HEK293 (cell line): ENCODE measurements at regions not wholly inside any gene's neighbourhood (a gene's known extent, or its start where the extent isn't known, plus 50 kb on each side); places are given as distances from the start of the nearest gene placed in this dataset.

ENCODE experiments used
- CTCF ChIA-PET: fragments of 350-600 bp; formaldehyde crosslinking; extraction: SDS; loops from one replicate; lab custom pipeline; 2021; ENCODE audit warnings: antibody characterized with exemption; lab: Yijun Ruan, JAX
- POLR2A ChIA-PET: fragments of 300-600 bp; formaldehyde crosslinking; extraction: SDS; loops from one replicate; lab custom pipeline; 2020; ENCODE audit warnings: antibody characterized with exemption, inconsistent platforms; lab: Yijun Ruan, JAX
- H3K27ac ChIP-seq: fragments of 200-500 bp; sonication (Bioruptor generic); 2 replicates; pipeline ENCODE4 v1.5.1; 2014; ENCODE audit warnings: low read depth, low read length, control low read depth, inconsistent platforms; ENCODE audit errors: extremely low read depth
- H3K36me3 ChIP-seq, 2 experiments: fragments of 200-500 bp in 1 of 2; sonication (Bioruptor generic) in 1 of 2; 1 replicate in 1 of 2; 2 replicates in 1 of 2; pipeline ENCODE4 v1.5.1; 2014 to 2017; ENCODE audit warnings: inconsistent platforms in 2 of 2, low read length in 2 of 2; ENCODE audit not compliant: control insufficient read depth in 2 of 2, insufficient read depth in 1 of 2
- H3K4me1 ChIP-seq: fragments of 200-500 bp; sonication (Bioruptor generic); 2 replicates; pipeline ENCODE4 v1.5.1; 2014; ENCODE audit warnings: mild to moderate bottlenecking, low read length, inconsistent platforms; ENCODE audit not compliant: control insufficient read depth, insufficient read depth
- H3K4me3 ChIP-seq: 2 replicates; pipeline ENCODE4 v1.5.1; 2011; ENCODE audit warnings: low read depth, mild to moderate bottlenecking, control low read depth, low read length, moderate library complexity
- H3K9me3 ChIP-seq: fragments of 200-500 bp; sonication (Bioruptor generic); 2 replicates; pipeline ENCODE4 v1.5.1; 2014; ENCODE audit warnings: low read depth, low read length, inconsistent platforms; ENCODE audit not compliant: control insufficient read depth, insufficient read depth
- OVOL3 ChIP-seq: fragments of 450-650 bp; formaldehyde crosslinking; IDR thresholded peaks from 2 replicates; pipeline ENCODE4 v1.5.1; 2016; ENCODE audit warnings: missing biosample characterization, missing genetic modification characterization
- SCRT2 ChIP-seq: fragments of 450-650 bp; formaldehyde crosslinking; IDR thresholded peaks from 2 replicates; pipeline ENCODE4 v1.5.1; 2016; ENCODE audit warnings: missing biosample characterization, missing genetic modification characterization
- ZNF10 ChIP-seq: fragments of 450-650 bp; formaldehyde crosslinking; IDR thresholded peaks from 2 replicates; pipeline ENCODE4 v1.5.1; 2017; ENCODE audit warnings: missing biosample characterization, missing genetic modification characterization
- ZNF114 ChIP-seq: fragments of 450-650 bp; formaldehyde crosslinking; IDR thresholded peaks from 2 replicates; pipeline ENCODE4 v1.5.0; 2017; ENCODE audit warnings: missing biosample characterization, missing genetic modification characterization
- ZNF184 ChIP-seq: fragments of 450-650 bp; IDR thresholded peaks from 2 replicates; pipeline ENCODE4 v1.5.1; 2018; ENCODE audit warnings: missing biosample characterization, mild to moderate bottlenecking, missing genetic modification characterization
- ZNF223 ChIP-seq: fragments of 450-650 bp; formaldehyde crosslinking; IDR thresholded peaks from 2 replicates; pipeline ENCODE4 v1.5.1; 2016; ENCODE audit warnings: missing biosample characterization, missing genetic modification characterization
- ZNF274 ChIP-seq, 2 experiments: fragments of 200-500 bp in 1 of 2; fragments of 450-650 bp in 1 of 2; sonication (Bioruptor generic) in 1 of 2; formaldehyde crosslinking in 1 of 2; IDR thresholded peaks; 2 replicates each; pipeline versions ENCODE4 v1.5.1 to v1.6.1; 2014 to 2016; ENCODE audit warnings: borderline replicate concordance in 1 of 2, inconsistent platforms in 1 of 2, low read length in 1 of 2, missing biosample characterization in 1 of 2, missing genetic modification characterization in 1 of 2
- ZNF335 ChIP-seq: fragments of 450-650 bp; formaldehyde crosslinking; conservative IDR thresholded peaks from 2 replicates; pipeline ENCODE4 v1.5.1; 2016; ENCODE audit warnings: missing biosample characterization, missing genetic modification characterization
- ZNF366 ChIP-seq: fragments of 450-650 bp; formaldehyde crosslinking; conservative IDR thresholded peaks from 2 replicates; pipeline ENCODE4 v1.5.1; 2016; ENCODE audit warnings: missing biosample characterization, missing genetic modification characterization
- ZNF394 ChIP-seq: fragments of 450-650 bp; formaldehyde crosslinking; IDR thresholded peaks from 2 replicates; pipeline ENCODE4 v1.5.1; 2016; ENCODE audit warnings: missing biosample characterization, missing genetic modification characterization, mild to moderate bottlenecking, moderate library complexity, borderline replicate concordance
- ZNF426 ChIP-seq: fragments of 450-650 bp; formaldehyde crosslinking; IDR thresholded peaks from 2 replicates; pipeline ENCODE4 v1.5.1; 2017; ENCODE audit warnings: missing biosample characterization, missing genetic modification characterization, mild to moderate bottlenecking, inconsistent platforms, moderate library complexity
- ZNF48 ChIP-seq: fragments of 450-650 bp; formaldehyde crosslinking; IDR thresholded peaks from 2 replicates; pipeline ENCODE4 v1.5.1; 2016; ENCODE audit warnings: missing biosample characterization, missing genetic modification characterization
- ZNF621 ChIP-seq: fragments of 450-650 bp; formaldehyde crosslinking; IDR thresholded peaks from 2 replicates; pipeline ENCODE4 v1.5.1; 2017; ENCODE audit warnings: missing biosample characterization, missing genetic modification characterization
- ZNF660 ChIP-seq: fragments of 450-650 bp; IDR thresholded peaks from 2 replicates; pipeline ENCODE4 v1.5.1; 2018; ENCODE audit warnings: missing biosample characterization, mild to moderate bottlenecking, missing genetic modification characterization
- TF ChIP-seq, protein P1 (sequence below): fragments of 450-650 bp; formaldehyde crosslinking; IDR thresholded peaks from 2 replicates; pipeline ENCODE4 v1.5.1; 2016; ENCODE audit warnings: missing biosample characterization, missing genetic modification characterization
- TF ChIP-seq, protein P2 (sequence below): fragments of 450-650 bp; formaldehyde crosslinking; IDR thresholded peaks from 2 replicates; pipeline ENCODE4 v1.5.1; 2017; ENCODE audit warnings: missing biosample characterization, missing genetic modification characterization

DNA sequence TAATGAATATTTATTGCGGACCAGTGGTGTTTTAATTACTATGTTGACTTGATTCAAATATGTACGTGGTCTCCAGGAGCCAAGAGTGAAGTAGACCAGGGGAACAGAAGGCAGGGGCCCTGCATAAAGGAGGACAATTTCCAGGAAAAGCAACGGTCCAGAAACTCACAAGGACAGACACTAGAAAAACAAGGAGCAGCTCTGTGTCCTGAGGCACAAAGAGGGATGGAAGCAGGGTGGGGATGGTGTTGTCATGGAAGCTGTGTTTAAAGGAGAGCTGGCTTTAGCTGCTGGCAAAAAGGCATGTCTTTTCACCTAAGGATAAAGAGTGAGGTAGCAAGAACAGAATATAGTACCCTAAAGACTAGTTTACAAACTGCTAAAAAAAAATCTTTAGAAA, 254.1 kb upstream of the TENM3 start (continued):
- TF ChIP-seq OVOL3 (tag by site-specific recombination), result no peak
- TF ChIP-seq ZNF223 (tag by site-specific recombination), result no peak
- TF ChIP-seq ZNF184, result no peak
- TF ChIP-seq, protein P1, sequence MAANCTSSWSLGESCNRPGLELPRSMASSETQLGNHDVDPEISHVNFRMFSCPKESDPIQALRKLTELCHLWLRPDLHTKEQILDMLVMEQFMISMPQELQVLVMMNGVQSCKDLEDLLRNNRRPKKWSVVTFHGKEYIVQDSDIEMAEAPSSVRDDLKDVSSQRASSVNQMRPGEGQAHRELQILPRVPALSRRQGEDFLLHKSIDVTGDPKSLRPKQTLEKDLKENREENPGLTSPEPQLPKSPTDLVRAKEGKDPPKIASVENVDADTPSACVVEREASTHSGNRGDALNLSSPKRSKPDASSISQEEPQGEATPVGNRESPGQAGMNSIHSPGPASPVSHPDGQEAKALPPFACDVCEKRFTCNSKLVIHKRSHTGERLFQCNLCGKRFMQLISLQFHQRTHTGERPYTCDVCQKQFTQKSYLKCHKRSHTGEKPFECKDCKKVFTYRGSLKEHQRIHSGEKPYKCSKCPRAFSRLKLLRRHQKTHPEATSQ (tag by site-specific recombination), result no peak
- TF ChIP-seq ZNF274 (IDR thresholded peaks at IDR 0.05; ENCODE audit: low read length), result no peak
- no peak for TF ChIP-seq ZNF274 (tag by site-specific recombination; IDR thresholded peaks at IDR 0.05; ENCODE audit: borderline replicate concordance)
- no peak for TF ChIP-seq ZNF426 (tag by site-specific recombination)
- no peak for TF ChIP-seq ZNF48 (tag by site-specific recombination)
- TF ChIP-seq, protein P2, sequence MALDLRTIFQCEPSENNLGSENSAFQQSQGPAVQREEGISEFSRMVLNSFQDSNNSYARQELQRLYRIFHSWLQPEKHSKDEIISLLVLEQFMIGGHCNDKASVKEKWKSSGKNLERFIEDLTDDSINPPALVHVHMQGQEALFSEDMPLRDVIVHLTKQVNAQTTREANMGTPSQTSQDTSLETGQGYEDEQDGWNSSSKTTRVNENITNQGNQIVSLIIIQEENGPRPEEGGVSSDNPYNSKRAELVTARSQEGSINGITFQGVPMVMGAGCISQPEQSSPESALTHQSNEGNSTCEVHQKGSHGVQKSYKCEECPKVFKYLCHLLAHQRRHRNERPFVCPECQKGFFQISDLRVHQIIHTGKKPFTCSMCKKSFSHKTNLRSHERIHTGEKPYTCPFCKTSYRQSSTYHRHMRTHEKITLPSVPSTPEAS (tag by site-specific recombination), result no peak
- TF ChIP-seq, all 188 proteins: peak for 0

GRCh38 chr4:181991369-181992108, 251.7 kb upstream of the TENM3 start:
- Histone ChIP-seq H3K36me3 (no peaks in the 10 kb centered on the region), H3K4me1 (no peaks in the 10 kb centered on the region), H3K4me3 (no peak overlapping the region), H3K9me3 (no peaks in the 10 kb centered on the region), H3K27ac (no peak overlapping the region)
- ChIA-PET CTCF (no interaction called here), POLR2A (no interaction called here)
- 0 out of 2 replicates have a peak, but pooled peaks have one; percentile 34 for TF ChIP-seq SCRT2 (tag by site-specific recombination)
- no peak for TF ChIP-seq ZNF621 (tag by site-specific recombination)
- TF ChIP-seq ZNF366, result no peak

DNA sequence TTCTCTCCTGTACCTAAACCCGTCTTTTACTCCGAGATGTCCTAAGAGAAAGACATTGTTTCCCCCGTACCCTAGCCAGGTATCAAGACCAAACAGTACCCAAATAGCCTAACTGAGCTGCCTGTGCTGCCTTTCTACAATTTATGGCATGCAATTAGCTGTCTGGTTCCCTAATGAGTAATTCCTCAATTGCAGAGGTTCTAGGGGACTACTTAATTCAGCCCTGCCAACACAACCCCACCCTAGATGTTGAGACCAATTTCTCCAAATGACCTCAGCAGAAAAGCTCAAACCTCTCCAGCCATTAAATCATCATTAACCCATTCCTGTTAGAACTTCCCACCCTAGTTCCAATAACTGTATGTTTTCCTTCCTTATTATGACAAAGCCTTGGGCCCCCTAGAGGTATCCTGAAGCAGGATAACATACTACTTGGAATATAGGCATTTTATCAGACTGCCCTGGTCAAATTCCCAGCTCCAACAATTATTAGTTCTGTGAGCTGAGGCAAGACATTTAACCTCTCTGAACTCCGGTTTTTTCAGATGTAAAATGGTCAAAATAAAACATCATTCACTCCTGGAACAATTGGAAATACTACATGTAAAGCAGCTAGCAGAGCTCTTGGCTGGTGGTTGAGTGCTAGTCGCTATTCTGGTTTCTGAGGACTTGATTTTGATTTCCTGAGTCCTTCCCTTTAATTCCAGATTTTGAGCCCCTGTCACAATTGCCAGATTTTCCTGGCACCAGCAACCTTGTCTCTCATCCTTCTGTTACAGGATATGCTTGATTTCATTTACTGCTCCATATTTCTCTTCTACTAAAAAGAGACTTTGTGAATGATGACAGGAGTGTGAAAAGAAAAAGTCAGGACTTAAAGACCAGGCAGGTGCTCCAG, 244.6 kb upstream of the TENM3 start:
- no peaks in the 10 kb centered on the region for H3K36me3 ChIP-seq
- TF ChIP-seq ZNF335 (tag by site-specific recombination), result 0 out of 2 replicates have a peak, but pooled peaks have one; percentile 21
- 0 out of 2 replicates have a peak, but pooled peaks have one; percentile 18 for TF ChIP-seq ZNF660
- TF ChIP-seq ZNF426 (tag by site-specific recombination), result no peak
- no peak for TF ChIP-seq ZNF10 (tag by site-specific recombination)
- TF ChIP-seq ZNF394 (tag by site-specific recombination), result no peak
- no peak for TF ChIP-seq ZNF114 (tag by site-specific recombination)
- CTCF ChIA-PET, result interaction anchor here (0.6 to 1.3 kb wide), 6 partner anchors 8 to 137 kb away, joined by 3 to 7 read pairs (median 3); no protein-coding TSS in a partner anchor
- POLR2A ChIA-PET, result no interaction called here
- H3K4me3 ChIP-seq, result no peak overlapping the region
- no peaks in the 10 kb centered on the region for H3K9me3 ChIP-seq
- no peak overlapping the region for H3K27ac ChIP-seq
- no peaks in the 10 kb centered on the region for H3K4me1 ChIP-seq
